Hypothalamus (tissue), 51 donors: ENCODE measurements at regions not wholly inside any gene's neighbourhood (a gene's known extent, or its start where the extent isn't known, plus 50 kb on each side); places are given as distances from the start of the nearest gene placed in this dataset.
"Not testable (repeated sequence)": the region's sequence is repeated elsewhere in the genome, so short reads cannot be mapped to it uniquely, and the experiment has no call there.

Experiments used
- DNase-seq, 51 donors: peaks; one replicate each; lab custom pipeline; 2025; lab: John Stamatoyannopoulos, UW

- DNase-seq = no peak
Measured at GRCh38 chr5:56632199-56632598, 183.2 kb upstream of the MAP3K1 start.

- no peak for DNase-seq
Measured at GRCh38 chr5:56631719-56632118, 183.6 kb upstream of the MAP3K1 start.

- not testable (repeated sequence) for DNase-seq
Measured at GRCh38 chr5:56628616-56629015, 186.7 kb upstream of the MAP3K1 start.

DNA sequence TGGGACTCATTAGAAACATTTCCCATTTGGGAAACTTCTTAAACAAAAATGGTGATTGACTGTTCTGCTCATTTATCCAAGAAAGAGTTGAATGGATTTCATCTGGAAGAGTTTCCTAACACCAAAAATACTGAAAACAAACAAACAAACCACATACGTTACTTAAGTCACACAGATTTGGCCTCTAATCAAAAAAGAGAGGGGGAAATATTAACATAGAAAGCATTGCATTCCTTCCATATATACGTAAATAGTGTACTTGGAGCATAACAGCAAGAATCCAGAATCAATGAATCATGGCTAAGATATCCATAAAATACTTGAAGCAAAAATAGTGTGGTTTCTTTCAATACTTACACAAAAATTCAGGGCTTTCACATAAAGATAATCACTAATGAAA, 189.8 kb upstream of the MAP3K1 start:
- no peak for DNase-seq

GRCh38 chr5:56624751-56625150, 190.6 kb upstream of the MAP3K1 start:
- no peak for DNase-seq

DNA sequence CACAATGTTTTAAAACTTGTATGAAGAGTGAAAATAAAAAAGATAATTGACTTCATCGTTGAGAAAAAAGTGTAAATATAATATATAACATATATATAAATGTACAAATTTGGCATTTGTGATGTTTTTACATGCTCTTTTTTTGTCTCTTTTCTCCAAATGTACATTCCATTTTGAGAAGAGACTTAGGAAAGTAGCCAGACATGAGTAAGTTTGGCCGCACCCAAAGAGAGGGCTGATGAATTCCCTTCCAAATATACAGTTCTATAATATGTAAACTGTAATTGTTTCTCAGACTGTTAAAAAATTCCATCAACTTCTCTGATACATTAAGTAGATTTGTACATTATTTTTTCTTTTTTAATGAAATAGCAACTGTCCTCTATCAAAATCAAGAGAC, 193.2 kb upstream of the MAP3K1 start:
- DNase-seq = no peak

DNA sequence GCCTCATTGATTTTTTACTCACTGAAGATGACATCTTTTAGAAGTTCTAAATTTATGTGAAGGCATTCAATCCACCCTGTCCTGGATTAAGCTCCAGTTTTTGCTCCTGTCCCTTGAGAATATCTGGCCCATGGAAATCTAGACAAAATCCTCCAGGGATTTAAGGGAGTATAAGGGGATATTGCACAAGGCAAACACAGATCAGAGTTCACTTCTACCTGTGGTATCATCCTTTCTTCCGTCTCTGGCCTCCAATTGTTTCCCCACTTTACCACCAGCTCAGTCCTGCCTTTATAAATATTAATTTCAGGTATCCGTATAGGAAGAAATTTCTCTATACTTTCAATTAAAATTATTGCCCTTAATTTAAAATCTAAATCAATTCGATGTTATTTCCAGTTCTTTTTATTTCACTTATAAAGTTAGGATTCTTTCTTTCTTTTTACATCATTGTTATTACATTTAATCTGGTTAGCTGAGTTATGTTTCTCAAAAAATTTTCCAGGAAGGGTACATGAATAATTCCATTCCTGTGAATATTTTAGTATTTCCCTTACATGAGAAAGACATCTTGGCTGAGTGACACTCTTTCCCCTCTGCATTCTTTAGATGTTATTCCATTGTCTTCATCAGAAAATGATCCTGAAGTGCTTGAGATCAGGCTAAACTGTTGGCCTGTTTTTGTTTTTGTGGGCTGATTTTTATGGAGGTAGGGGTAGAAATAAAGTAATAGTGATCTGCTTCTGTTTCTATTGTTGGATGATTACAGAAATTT, 194.3 kb upstream of the MAP3K1 start:
- no peak for DNase-seq

- no peak for DNase-seq
Measured at GRCh38 chr5:56617998-56618397, 197.4 kb upstream of the MAP3K1 start.

GRCh38 chr5:56616454-56617160, 198.7 kb upstream of the MAP3K1 start:
- no peak for DNase-seq

- no peak for DNase-seq
Measured at GRCh38 chr5:56615361-56616153, 199.8 kb upstream of the MAP3K1 start.

- DNase-seq = no peak
Measured at GRCh38 chr5:56612759-56613158, 202.6 kb upstream of the MAP3K1 start.

DNA sequence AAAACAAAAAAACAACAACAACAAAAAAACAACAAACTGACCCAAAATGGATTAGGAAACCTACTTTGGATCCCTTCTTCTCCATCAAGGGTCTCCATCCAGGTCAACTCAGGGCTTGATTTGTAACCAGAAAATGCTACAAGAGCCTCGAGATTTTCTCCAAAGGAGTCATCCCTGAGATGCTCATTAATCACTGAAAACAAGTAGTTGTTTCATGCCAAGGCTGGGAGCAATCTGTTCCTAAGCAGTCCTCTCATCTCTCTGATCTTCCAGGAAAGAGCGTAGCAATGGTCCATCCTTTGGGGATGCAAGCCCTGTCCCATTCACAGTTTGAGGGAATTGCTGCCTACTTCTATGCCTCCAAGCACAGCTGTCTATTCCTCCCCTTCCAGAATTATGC, 203.0 kb upstream of the MAP3K1 start:
- DNase-seq = no peak

DNA sequence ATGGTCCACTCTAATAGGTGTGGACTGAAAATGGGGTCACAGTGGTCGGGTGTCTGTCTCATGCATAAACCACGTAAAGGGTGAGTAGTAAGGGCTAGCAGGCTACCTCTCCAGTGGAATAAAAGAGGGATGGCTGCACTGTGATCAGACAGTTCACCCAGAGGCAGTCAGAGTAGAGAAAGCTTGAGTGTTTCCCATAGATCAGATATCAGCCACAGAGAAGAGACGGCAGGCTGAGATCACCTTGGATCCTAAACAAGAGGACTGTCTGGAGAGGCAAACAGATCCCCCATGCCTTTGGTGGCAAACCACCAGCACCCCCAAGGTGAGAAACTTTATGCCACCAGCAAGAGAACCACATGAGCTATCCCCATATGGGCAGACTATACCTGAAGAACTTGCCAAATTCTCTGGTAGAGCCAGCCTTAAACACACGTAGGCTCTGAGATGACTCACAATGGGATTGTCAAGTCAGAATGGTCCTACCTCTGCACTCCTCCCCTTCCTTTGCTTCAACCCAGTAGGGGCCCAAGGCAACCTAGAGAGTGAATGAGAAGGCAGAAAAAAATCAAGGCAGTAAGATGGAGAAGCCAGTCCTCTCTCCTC, 205.2 kb upstream of the MAP3K1 start:
- DNase-seq = no peak

DNA sequence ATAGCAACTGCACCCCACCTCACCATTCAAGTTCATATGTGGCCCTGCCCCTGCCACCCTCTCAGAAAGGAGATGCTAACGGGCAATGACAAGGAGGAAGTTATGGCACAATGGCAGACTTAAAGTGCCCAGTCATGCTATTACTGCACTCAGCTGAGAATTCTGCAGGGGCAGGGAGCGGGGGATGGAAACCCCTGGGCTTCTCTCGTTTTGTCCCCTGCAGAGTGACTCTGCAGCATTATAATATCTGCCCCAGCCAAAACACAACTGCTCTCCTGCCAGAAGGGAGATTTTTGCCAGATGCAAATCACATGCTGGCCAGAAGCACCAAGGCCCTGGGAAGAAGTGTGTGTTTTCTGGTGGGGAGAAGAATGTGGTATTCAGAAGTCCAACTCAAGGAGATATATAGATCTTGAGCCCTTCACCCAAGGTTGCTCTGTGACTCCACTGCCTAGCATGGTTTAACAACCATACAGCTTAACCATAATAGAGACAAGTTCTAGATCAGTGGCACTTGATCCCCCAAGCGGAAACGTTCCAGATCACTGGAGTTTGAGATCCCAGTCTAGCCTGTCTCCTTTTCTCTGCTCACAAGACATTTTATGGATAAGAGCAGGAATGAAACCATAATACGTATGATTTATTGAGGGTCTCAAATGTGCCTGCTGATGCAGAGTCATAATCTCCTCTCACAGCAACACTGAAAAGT, 207.0 kb upstream of the MAP3K1 start:
- peak in 4 of 51 donors; percentile 3 to 15 (median 14) for DNase-seq

GRCh38 chr5:56607551-56607950, 207.8 kb upstream of the MAP3K1 start:
- peak in 1 of 51 donors; percentile 2 for DNase-seq

- DNase-seq = no peak
Measured at GRCh38 chr5:56607074-56607473, 208.3 kb upstream of the MAP3K1 start.

GRCh38 chr5:56606192-56606591, 209.2 kb upstream of the MAP3K1 start:
- no peak for DNase-seq

- no peak for DNase-seq
Measured at GRCh38 chr5:56605231-56605630, 210.1 kb upstream of the MAP3K1 start.

DNA sequence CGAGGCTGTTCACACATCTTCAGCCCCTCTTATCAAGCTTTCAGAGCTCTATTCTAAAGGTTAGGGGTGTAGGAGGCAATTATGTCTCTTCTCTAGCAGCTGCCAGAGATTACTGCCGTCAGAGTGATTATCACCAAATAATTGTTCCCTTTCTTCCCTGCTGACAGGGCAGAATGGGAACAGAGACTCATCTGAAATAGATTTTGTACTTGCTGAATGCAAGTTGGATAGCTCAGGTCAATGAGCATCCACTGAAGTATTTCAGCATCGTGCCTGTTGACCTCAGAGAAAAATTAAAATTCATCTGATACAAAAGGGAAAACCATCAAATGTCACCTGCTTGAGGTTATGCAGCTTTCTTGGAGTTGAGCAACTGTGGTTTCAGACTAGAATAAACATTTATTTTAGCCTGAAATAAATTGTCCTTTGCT, 213.7 kb upstream of the MAP3K1 start:
- DNase-seq = peak in 1 of 51 donors; percentile 26

DNA sequence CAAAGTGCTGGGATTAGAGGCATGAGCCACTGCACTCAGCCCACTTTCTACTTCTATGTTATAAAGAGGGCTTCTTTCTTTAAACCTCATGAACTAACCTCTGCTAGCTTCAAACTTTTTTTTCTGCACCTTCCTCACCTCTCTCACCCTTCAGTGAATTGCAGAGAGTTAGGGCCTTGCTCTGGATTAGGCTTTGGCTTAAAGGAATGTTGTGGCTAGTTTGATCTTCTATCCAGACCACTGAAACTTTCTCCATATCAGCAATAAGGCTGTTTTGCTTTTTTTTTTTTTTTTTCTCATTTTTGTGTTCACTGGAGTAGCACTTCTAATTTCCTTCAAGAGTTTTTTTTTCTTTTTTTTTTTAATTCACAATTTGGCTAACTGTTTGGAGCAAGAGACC, 216.4 kb upstream of the MAP3K1 start:
- DNase-seq = no peak
